OCI-LY1 (cell line): ENCODE measurements at regions not wholly inside any gene's neighbourhood (a gene's known extent, or its start where the extent isn't known, plus 50 kb on each side); places are given as distances from the start of the nearest gene placed in this dataset.

Experiments used
- CTCF ChIP-seq: fragments of 200-600 bp; sonication (generic), shearing (Covaris generic); IDR thresholded peaks from 2 replicates; pipeline ENCODE4 v1.5.1; 2017; ENCODE audit warnings: mild to moderate bottlenecking, antibody characterized with exemption, low read length, moderate library complexity, mixed read lengths
- EZH2 ChIP-seq: fragments of 200-600 bp; sonication (generic), shearing (Covaris generic); IDR thresholded peaks from 2 replicates; pipeline ENCODE4 v1.8.0; 2017; ENCODE audit warnings: borderline replicate concordance, mixed run types, mild to moderate bottlenecking, antibody characterized with exemption, low read length, moderate library complexity, mixed read lengths

- TF ChIP-seq CTCF (no peak), EZH2 (no peak)
These were observed 380.1 kb upstream of the PRR16 start for GRCh38 chr5:120083851-120084542.
